IPS DF 6.9 (cell line): ENCODE measurements at regions not wholly inside any gene's neighbourhood (a gene's known extent, or its start where the extent isn't known, plus 50 kb on each side); places are given as distances from the start of the nearest gene placed in this dataset.
"Not testable (repeated sequence)": the region's sequence is repeated elsewhere in the genome, so short reads cannot be mapped to it uniquely, and the experiment has no call there.

Experiments
- DNase-seq: peaks from one replicate; pipeline ENCODE4 v3.0.0-alpha.2; 2013; ENCODE audit warnings: low read depth, low spot score
- H3K27ac ChIP-seq: one replicate; pipeline ENCODE4 v1.5.1; 2013; ENCODE audit warnings: low read length, control low read depth
- H3K27me3 ChIP-seq: 2 replicates; pipeline ENCODE4 v1.6.1; 2013; ENCODE audit warnings: mild to moderate bottlenecking, low read length; ENCODE audit not compliant: control insufficient read depth, insufficient read depth
- H3K36me3 ChIP-seq: 2 replicates; pipeline ENCODE4 v1.6.1; 2013; ENCODE audit warnings: low read length; ENCODE audit not compliant: control insufficient read depth, insufficient read depth
- H3K4me1 ChIP-seq: 2 replicates; pipeline ENCODE4 v1.6.1; 2013; ENCODE audit warnings: low read length; ENCODE audit not compliant: control insufficient read depth, insufficient read depth
- H3K4me3 ChIP-seq: 2 replicates; pipeline ENCODE4 v1.5.1; 2013; ENCODE audit warnings: mild to moderate bottlenecking, low read length
- H3K9me3 ChIP-seq: 2 replicates; pipeline ENCODE4 v1.6.1; 2013; ENCODE audit warnings: low read length, inconsistent platforms; ENCODE audit not compliant: control insufficient read depth, insufficient read depth
- WGBS: extraction: QIAGEN DNeasy Blood & Tissue Kit; methylation state at CpG from one replicate; pipeline ENCODE4 v1.1.7; 2013; ENCODE audit warnings: mixed read lengths, missing lambda C conversion rate; ENCODE audit not compliant: insufficient read length, insufficient coverage; 5-methylcytosine and 5-hydroxymethylcytosine counted together

- not testable (repeated sequence) for H3K27me3 ChIP-seq, H3K4me1 ChIP-seq, H3K36me3 ChIP-seq, DNase-seq, H3K4me3 ChIP-seq, H3K9me3 ChIP-seq, H3K27ac ChIP-seq
Observed at GRCh38 chr20:18876394-18876793, 62.8 kb downstream of the SCP2D1 start.

- no CpG with 5 or more reads among the region's 2 CpGs for WGBS
- Histone ChIP-seq H3K4me1 (no peaks in the 10 kb centered on the region), H3K9me3 (no peaks in the 10 kb centered on the region), H3K27ac (no peak overlapping the region), H3K27me3 (no peaks in the 10 kb centered on the region), H3K36me3 (no peaks in the 10 kb centered on the region), H3K4me3 (no peak overlapping the region)
- no peak for DNase-seq
Observed at GRCh38 chr20:18879262-18879661, 65.7 kb downstream of the SCP2D1 start.

- Histone ChIP-seq H3K4me3 (no peak overlapping the region), H3K27me3 (no peaks in the 10 kb centered on the region), H3K36me3 (no peaks in the 10 kb centered on the region), H3K27ac (no peak overlapping the region), H3K9me3 (no peaks in the 10 kb centered on the region), H3K4me1 (no peaks in the 10 kb centered on the region)
- no CpG with 5 or more reads among the region's 1 CpG for WGBS
- no peak for DNase-seq
Observed at GRCh38 chr20:18886756-18887155, 73.2 kb downstream of the SCP2D1 start.

GRCh38 chr20:18901980-18902737 is 88.6 kb downstream of the SCP2D1 start:
- H3K4me3 ChIP-seq, result no peak overlapping the region
- H3K36me3 ChIP-seq, result no peaks in the 10 kb centered on the region
- H3K4me1 ChIP-seq, result no peaks in the 10 kb centered on the region
- no peak for DNase-seq
- no CpG with 5 or more reads among the region's 7 CpGs for WGBS
- H3K9me3 ChIP-seq, result no peaks in the 10 kb centered on the region
- H3K27ac ChIP-seq, result no peak overlapping the region
- H3K27me3 ChIP-seq, result no peaks in the 10 kb centered on the region

GRCh38 chr20:18904192-18904591 is 90.6 kb downstream of the SCP2D1 start:
- H3K27me3 ChIP-seq, result no peaks in the 10 kb centered on the region
- WGBS, result no CpG with 5 or more reads among the region's 4 CpGs
- no peak for DNase-seq
- H3K36me3 ChIP-seq, result no peaks in the 10 kb centered on the region
- H3K9me3 ChIP-seq, result no peaks in the 10 kb centered on the region
- no peak overlapping the region for H3K27ac ChIP-seq
- H3K4me1 ChIP-seq, result peaks cover 3% of the 10 kb centered on the region; the same call in 1 of the 2 replicates
- no peak overlapping the region for H3K4me3 ChIP-seq

GRCh38 chr20:18904624-18905023 is 91.0 kb downstream of the SCP2D1 start:
- no CpG with 5 or more reads among the region's 5 CpGs for WGBS
- Histone ChIP-seq H3K9me3 (no peaks in the 10 kb centered on the region), H3K27ac (no peak overlapping the region), H3K4me3 (no peak overlapping the region), H3K27me3 (no peaks in the 10 kb centered on the region), H3K4me1 (peaks cover 3% of the 10 kb centered on the region; the same call in 1 of the 2 replicates), H3K36me3 (no peaks in the 10 kb centered on the region)
- DNase-seq, result peak; percentile 7

GRCh38 chr20:18906046-18906445 is 92.5 kb downstream of the SCP2D1 start:
- no peaks in the 10 kb centered on the region for H3K27me3 ChIP-seq
- H3K36me3 ChIP-seq, result no peaks in the 10 kb centered on the region
- H3K9me3 ChIP-seq, result no peaks in the 10 kb centered on the region
- H3K4me1 ChIP-seq, result peaks cover 3% of the 10 kb centered on the region; the same call in 1 of the 2 replicates
- WGBS, result no CpG with 5 or more reads among the region's 2 CpGs
- no peak overlapping the region for H3K4me3 ChIP-seq
- no peak overlapping the region for H3K27ac ChIP-seq
- DNase-seq, result no peak

GRCh38 chr20:18907353-18907752 is 93.8 kb downstream of the SCP2D1 start:
- WGBS, result no CpG with 5 or more reads among the region's 6 CpGs
- no peak for DNase-seq
- H3K9me3 ChIP-seq, result no peaks in the 10 kb centered on the region
- H3K27ac ChIP-seq, result no peak overlapping the region
- H3K27me3 ChIP-seq, result no peaks in the 10 kb centered on the region
- H3K4me1 ChIP-seq, result peaks cover 3% of the 10 kb centered on the region
- no peak overlapping the region for H3K4me3 ChIP-seq
- H3K36me3 ChIP-seq, result no peaks in the 10 kb centered on the region

- no peak overlapping the region for H3K4me3 ChIP-seq
- WGBS, result no CpG with 5 or more reads among the region's 3 CpGs
- no peak for DNase-seq
- H3K36me3 ChIP-seq, result no peaks in the 10 kb centered on the region
- H3K9me3 ChIP-seq, result no peaks in the 10 kb centered on the region
- H3K27me3 ChIP-seq, result no peaks in the 10 kb centered on the region
- H3K27ac ChIP-seq, result no peak overlapping the region
- peaks cover 3% of the 10 kb centered on the region for H3K4me1 ChIP-seq
Observed at GRCh38 chr20:18908109-18908508, 94.5 kb downstream of the SCP2D1 start.

GRCh38 chr20:18909254-18909653 is 95.7 kb downstream of the SCP2D1 start:
- H3K4me1 ChIP-seq, result peaks cover 3% of the 10 kb centered on the region
- H3K27me3 ChIP-seq, result no peaks in the 10 kb centered on the region
- H3K36me3 ChIP-seq, result no peaks in the 10 kb centered on the region
- no peak overlapping the region for H3K27ac ChIP-seq
- no peaks in the 10 kb centered on the region for H3K9me3 ChIP-seq
- no peak overlapping the region for H3K4me3 ChIP-seq
- DNase-seq, result no peak

GRCh38 chr20:18913701-18914100 is 100.1 kb downstream of the SCP2D1 start:
- Histone ChIP-seq H3K36me3 (no peaks in the 10 kb centered on the region), H3K4me3 (no peak overlapping the region), H3K4me1 (peaks cover under 1% of the 10 kb centered on the region), H3K27me3 (no peaks in the 10 kb centered on the region), H3K27ac (no peak overlapping the region), H3K9me3 (no peaks in the 10 kb centered on the region)
- no CpG with 5 or more reads among the region's 1 CpG for WGBS
- DNase-seq, result no peak
